ENCODE measurements at regions not wholly inside any gene's neighbourhood (a gene's known extent, or its start where the extent isn't known, plus 50 kb on each side); places are given as distances from the start of the nearest gene placed in this dataset.

DNA sequence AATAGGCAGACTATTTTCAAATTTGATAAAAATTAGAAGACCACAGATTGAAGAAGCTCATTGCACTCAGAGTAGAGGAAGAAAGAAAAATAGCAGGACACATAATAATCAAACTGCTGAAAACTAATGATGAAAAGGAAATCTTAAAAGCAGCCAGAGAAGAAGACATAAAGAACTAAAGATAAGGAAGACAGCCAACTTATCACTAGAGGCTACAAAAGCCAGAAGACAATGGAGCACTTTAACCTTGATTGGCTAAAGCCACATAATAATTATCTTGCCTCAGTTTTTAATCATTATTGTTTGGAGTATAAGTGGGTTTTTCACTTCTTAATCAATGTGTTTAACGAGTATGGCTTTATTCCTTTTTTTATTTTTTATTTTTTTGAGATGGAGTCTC is 397.6 kb downstream of the RNF144B start:
- DNase-seq = no peak

DNA sequence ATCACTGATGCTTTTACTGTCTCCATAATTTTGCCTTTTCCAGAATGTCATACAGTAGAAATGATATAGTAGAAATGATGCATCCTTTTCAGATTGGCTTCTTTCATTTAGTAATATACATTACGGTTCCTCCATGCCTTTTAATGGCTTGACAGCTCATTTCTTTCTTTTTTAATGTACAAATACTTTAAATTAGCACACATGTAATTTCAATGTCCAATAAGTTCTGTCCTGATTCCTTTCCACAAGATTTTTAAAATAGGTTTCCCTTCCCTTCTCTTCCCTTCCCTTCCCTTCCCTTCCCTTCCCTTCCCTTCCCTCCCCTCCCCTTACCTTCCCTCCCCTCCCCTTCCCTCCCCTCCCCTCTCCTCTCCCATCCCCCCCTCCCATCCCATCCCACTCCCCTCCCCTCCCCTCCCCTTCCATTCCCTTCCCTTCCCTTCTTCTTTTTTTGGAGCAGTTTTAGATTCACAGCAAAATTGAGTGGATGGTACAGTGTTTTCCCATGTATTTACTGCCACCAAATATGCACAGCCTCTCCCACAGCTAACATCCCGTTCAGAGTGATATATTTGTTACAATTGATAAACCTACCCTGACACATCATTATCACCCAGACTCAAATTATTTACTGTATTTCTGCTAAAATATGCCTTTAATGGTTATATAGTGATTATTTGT is 398.8 kb downstream of the RNF144B start:
- no peak for DNase-seq

DNA sequence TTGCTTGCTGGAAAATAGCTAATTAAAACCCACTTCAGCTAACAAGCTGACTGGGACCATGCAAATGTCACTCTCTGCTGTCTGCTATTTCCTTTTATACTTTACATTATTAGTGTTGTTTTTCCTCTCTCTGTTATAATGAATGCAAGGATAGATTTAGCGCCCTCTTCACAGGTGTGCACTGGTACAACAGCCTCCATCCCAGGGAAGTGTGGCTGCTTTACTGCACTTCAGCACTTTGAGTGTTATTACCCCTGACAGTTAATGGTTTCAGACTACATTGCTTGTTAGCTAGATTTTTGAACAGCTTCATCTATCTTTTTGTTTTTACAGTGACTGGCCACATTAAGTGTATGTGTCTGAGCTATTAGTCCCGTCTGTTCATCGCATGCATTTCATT is 405.7 kb downstream of the RNF144B start:
- no peak for DNase-seq

DNA sequence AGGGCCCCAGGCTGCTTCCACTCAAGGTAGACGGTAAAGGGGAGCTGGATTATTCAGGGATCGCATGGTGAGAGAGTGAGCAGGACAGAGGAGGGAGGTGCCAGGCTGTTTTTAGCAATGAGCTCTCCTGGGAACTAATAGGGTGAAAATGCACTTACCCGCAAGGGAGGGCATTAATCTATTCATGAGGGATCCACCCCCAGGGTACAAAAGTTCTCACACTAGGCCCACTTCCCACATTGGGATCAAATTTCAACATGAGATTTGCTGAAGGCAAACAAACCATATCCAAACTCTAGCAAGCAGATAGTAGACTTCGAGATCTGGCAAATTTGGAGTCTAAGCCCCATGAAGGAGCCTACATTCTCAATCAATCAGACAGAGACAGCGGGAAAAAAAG is 408.6 kb downstream of the RNF144B start:
- no peak for DNase-seq

DNA sequence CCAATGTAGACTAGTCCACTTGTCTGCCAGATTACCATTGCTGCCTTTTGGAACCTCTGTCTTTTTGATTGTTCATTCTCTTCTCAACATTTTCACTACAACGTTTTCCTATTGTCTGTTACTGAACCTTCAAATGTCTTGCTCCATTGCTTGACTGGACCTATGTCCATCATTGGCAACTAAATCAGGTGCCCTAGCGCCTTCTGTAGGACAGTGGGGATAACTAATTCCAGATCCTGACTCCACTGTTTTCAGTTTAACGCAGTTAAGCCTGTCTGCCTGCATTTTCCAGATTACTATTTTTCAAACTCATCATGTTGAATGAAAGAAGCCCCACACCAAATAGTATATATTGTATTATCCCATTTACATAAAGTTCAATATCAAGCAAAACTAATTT is 433.6 kb downstream of the RNF144B start:
- no peak for DNase-seq

DNA sequence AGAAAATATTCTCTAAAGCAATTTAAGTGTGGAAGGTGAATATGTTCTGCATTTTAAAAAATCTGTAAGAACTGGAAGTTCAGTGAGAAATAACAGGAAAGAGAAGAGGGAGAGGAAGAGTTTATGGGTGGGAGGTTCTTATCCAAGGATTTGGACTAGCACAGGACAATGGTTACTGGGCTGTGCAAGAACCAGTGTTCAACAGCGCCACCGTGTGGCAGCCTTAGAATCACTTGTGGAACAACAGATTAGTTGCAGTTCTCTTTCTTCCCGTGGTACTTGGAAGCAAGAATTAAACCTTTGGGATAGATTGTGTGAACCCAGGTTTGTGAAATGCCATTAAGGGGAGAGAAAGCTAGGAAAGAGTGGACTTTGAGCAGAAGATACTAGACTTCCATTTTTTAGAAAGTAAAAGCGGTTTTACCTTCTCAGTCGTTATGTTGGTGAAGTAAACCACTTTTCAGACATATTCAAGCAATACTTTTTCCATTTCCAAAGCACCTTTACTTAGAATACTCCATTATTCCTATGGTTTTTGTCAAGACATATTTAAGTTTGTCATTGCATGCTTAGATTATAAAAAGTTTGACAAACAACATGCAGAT is 436.7 kb downstream of the RNF144B start:
- peak; percentile 45 to 70 (median 54) for DNase-seq

DNA sequence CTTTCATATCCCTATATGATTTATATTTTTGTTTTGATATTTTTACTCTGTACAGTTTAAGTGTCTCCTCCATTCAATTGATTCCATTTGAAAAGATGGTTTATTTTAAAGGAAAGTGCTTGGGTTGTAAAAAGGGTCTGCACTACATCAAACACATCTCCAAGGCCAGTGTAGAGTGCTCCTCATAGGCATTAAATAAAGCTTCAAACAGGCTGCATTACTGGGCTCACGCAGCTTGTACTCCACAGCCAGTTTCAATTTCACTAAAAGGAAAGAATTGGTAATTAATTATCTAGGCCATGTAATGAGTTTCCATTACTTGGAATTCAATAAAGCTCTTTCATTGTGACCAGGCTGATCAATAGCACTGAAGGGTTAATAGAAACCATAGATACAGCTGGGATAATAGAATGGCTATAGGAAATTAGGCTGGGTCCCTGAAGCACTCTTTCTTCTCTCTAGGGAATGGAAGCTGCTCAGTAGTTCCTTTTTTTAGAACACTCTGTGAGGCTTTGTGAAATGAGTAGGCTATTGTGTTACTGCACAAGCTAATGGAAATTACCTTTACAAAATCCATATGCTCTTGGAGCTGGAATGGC is 442.2 kb downstream of the RNF144B start:
- no peak for DNase-seq

DNA sequence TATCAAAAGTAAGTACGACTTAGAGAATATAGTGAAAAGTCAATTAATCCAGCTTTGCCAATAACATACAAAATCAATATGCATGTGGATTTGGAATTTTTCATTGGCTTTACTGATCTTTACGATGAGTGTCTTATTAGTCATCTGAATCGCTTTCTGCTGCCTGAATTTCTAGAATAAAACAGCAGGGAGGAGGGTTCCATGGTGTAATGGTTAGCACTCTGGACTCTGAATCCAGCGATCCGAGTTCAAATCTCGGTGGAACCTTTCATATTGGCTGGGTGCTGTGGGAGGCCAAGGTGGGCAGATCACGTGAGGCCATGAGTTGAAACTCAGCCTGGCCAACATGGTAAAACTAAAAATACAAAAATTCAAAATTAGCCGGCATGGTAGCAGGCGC is 448.8 kb downstream of the RNF144B start:
- no peak for DNase-seq

DNA sequence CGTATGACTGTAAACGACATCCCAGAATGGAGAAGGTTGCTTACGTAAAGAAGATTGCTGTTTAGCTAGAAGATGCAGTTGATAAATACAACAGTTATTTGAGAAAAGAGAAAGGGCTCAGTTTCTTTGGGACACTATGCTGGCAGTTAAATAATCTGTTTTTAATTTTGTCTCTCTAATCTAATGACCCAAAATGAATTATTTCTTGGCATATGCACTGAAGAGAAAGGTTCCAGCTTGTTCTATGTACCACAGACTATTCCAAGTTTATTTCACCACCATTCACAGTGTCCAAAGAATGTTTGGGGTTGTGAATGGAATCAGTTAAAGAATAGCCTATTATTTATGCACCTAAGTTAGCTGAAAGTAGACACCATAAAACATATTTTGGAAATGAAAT is 449.9 kb downstream of the RNF144B start:
- no peak for DNase-seq

DNA sequence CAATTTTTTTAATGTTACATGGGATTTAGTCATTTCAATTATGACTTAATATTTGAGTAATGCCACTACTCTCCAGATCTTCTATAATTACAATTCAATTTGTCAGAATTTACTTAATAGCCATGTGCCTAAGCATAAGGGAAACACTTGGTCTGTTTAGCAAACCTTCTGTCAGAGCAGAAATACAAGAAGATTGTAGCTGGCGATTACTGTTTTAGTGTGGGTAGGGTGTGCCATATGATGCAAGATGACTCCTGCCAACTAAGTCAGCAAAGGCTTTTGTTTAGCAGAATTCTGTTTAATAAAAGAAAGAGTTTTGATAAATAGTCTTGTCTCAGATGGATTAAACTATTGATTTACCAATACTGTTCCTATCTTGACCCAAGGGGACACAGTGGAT is 455.4 kb downstream of the RNF144B start:
- DNase-seq = no peak

DNA sequence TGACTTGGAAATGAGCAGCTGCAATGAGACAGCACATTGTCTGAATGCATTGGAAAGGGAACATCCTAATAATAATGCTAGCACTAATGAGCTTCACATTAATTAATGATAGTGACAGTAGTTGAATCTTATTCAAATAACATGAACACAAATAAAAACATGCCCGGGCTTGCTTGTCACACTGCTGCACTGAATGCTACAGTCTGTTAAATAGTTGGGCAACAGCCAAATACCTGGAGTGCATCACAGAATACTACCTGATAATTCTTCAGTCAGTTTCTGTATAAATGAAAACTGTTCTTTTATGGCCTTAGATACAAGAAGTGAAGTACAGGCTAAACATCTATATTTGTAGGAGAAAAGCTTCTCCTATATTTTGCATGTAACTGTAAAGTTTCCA is 458.7 kb downstream of the RNF144B start:
- no peak for DNase-seq

DNA sequence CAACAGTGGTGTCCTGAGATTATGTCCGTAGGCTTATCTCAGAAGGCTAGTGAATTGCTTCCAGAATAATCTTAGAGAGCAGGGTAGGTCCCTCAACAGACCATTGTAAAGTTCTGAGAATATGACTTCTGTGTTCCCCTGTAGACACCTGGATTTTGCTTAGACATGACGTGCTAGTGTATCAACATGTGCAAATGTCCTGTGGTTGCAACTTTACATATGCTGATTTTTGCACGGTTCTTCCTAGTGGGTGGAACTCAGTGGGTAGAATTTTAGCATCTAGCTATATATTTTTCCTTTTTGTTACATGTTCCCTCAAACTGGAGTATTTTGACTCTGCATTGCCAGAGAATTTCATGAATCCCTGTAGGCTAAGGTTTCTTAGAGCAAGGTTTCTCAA is 459.2 kb downstream of the RNF144B start:
- DNase-seq = no peak

DNA sequence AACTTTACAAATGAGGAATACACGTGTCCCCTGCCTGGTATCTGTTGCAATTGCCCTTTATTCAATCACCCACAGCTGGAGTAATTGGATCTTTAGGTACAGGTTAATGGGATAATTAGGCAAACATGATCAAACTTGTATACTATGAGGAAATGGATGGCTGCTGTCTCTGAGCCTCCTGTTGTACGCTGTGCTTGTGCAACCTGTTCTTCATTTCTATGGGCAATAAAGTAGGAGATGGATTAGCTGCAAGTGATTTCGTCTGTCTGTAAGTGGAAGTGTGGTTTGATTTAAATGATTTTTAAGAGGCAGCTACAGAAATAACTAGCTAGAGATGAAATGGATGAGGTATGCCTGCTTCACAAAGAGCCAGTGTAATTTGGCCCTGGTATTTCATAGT is 474.1 kb downstream of the RNF144B start:
- no peak for DNase-seq

DNA sequence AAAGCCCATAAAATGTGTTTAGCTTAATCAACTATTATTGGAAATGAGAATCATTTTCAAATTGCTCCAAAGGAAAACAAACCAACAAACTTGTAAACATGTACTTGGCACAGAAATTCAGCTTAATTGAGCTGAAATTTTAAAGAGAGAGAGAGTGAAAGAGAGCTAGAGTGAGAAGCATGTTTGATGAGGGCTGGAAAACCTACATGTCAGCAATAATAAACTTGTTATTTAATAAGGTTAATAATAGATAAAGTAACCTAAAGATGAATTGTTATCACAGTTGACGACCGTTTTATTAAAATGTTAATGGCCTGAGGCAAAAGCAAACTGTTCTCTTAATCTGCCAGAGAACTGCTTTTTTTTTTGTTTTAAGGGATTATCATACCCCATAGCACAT is 496.1 kb downstream of the RNF144B start:
- no peak for DNase-seq

DNA sequence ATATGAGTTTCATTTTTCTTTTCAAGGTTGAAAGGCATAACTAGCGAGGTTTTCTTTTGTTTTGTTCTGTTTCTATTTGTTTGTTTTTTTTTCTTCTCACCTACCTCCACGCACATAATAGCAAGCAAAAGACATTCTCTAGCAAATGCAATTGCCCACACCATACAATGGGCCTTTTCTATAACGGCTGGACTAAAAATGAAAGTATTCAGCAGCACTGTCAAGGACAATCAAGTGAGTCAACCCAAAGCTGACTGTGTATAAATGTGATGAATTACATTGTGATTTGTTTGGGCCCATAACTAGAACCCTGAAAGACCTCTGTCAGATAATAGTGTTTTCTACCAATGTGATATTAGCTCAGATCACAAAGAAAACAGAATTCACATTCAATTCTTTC is 496.7 kb downstream of the RNF144B start:
- DNase-seq = no peak

DNA sequence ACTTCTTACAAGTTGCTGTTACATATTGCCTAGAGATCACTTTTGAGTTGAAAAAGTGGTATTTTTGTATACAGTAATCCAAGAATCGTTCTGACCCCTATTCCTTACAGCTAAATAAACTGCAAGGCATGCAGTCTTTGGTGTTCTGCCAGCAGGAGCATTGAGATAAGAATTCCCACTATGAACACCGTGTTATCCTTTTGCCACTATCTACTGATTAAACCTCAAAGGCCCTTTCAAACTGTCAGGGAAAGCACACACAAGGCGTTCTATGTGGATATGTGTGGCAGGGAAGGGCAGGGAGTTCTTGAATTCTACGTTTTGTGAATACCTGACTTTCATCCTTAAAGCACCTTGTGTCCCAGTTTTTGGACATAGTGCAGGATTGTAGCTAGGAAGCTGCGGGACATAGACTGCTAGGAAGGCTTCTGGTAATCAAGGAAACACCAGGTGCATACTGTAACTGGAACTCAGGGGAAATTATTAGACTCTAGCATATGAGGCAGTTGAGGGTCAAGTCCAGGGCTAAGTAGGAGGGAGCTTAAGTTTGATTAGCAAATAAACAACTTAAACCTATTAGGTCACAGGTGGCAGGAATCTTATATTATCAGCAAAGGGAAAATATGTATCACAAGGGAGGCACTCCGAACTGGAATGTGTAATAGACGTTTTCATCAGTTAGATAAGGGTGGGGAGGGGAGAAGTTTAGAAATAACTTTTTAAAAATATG is 506.6 kb downstream of the RNF144B start:
- no peak for DNase-seq

DNA sequence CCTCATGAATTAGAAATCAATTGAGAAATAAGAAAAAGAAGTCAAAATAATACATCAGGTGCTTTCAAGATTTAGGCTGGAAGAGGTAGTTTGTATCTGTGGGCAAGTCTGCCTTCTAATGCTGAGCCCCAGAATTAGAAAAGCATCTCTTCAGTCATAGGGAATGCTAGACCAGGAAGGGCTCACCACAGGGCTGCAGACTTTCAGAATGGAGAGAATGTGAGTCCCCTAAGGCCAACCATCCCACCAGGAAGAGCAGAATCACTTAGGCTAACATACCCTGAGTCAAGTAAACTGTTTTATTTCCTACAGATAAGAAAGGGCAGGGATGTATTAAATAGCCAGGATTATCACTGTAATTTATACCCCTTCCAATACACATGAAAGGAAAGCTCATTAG is 510.2 kb downstream of the RNF144B start:
- no peak for DNase-seq

DNA sequence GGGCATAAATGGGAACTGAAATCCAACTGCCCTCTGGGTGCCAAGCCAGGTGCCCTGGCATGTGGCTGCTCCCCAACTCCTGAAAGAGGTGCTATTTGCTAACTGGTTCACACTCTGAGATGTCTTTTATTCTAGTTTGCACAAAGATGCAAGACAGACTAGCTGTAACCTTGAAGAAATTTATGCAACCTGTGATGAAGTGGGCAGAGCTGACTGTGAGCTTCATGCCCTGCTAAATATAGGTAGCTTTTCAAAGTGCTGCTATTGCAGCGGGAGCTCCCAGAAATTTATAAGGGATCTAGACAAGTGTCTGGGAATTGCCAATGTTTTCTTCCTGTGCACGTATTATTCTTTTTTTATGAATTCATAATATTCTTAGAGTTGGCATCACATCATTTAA is 517.5 kb downstream of the RNF144B start:
- no peak for DNase-seq

DNA sequence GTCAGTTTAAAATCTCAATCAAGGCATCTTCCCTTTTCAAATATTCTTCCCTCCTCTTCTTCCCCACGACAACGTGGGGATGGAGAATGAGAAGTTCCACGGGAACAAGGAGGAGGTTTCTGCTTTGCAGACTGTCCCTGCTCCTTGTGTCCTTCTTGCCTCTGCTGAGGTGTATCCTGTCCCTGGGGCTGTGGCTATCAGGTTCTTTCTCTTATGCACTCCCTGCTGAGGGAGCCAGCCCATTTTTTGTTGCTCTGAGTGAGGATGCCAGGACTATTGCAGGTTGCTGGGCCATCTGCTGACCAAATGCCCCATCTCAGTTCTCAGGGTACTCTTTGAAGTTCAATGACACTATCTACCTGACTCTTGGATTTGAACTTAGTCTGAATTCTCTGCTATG is 533.6 kb downstream of the RNF144B start:
- no peak for DNase-seq

DNA sequence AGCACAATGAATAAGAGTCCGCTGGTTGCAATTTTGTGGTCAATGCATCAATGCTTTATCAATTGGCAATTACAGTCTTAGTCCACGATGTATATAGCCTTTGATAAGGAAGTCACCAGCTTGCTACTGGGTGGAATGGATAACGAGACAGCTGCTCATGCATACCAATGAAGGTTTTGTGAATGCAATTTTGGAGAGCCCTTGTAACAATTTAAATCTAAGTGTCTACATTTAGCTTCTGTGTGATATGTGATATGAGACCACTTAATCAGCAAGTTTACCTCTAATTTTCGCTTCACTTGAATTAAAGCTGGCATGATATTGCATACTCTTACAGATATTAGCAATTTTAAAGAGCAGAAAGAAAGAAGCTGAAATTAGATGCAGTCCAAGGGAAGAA is 543.9 kb downstream of the RNF144B start:
- no peak for DNase-seq

DNA sequence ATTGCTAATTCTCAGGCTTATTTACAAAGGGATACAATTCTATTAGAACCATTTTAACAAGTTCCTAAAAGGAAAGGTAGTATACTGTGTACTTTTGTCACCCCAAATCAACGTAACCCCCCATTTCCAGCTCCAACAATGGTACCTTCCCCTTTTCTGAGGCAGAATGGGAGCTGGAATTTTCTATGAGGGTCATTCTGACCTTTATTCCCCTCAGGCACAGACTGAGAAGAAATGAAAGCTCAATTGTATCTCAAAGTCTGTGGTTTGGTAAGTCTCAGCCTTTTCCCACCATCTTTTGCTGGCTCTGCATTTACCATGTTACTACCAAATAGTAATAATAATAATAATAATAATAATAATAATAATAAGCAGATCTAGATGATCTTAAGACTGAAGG is 571.0 kb downstream of the RNF144B start:
- no peak for DNase-seq

DNA sequence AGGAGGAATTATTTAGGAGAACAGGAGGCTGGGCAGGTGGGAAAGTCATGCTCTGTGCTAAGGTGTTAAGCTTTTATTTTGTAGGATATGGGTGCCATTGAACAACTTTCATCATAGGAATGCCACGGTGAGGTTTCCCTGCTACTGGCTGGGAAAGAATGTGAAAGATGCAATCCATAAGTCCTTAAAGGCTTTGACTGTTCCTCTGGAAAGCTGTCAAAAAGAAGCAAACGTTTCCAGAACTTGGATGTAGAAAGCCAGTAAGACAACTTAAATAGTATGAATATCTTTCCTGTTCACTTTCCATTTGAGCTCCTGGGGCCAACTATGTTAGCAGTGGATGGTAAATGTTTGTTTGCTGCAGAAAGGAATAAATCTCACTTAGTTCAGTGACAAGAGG is 574.4 kb downstream of the RNF144B start:
- DNase-seq = no peak

DNA sequence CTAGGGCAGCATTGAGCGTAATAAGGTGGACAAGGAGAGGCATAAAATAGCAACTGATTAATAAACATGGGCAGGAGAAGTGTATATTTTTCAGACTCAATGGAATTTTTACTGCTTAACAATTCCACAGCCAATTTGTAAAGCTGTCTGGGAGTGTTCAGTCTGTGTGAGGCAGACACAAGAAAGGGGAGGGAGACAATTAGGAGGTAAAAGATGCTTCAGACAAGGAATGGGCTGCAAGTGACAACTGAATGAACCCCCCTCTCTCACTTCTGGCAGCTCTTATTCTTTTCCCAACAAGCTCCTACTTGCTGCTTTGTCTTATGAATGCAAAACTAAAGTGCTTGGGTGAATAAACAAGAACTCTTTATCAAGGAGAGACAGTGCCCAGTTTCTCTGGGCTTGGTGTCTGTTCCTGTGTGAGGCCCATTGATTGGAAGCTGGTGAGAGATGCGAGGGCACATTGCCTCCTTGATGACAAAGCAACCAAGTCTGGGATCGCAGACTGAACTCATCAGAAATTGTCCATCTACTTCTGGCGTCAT is 575.3 kb downstream of the RNF144B start:
- DNase-seq = no peak

DNA sequence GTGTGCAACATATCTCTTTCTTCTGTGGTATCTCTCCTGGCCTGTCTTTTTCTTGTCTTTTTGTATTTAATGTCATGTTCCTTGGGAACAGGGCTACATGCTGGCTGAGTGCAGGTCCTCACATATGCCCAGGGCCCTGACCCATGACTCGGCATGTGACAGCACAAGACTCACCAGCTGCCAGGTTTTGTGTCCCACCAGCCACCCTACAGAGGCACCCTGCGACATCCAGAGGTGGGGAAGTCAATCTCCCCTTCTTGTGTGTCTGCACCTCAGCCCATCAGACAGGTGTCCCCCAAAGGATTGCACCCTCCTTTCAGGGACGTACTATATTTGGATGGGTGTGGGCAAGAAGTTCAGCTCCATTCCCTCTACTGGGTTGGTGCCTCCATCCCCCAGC is 576.3 kb downstream of the RNF144B start:
- no peak for DNase-seq
